ENCODE measurements at regions not wholly inside any gene's neighbourhood (a gene's known extent, or its start where the extent isn't known, plus 50 kb on each side); places are given as distances from the start of the nearest gene placed in this dataset.

GRCh38 chr12:125211464-125211863 is 146.2 kb downstream of the AACS start:
- no peak for TF ChIP-seq CTCF (conservative IDR thresholded peaks at IDR 0.05)
- no peak overlapping the region for H3K27ac ChIP-seq

- no peak overlapping the region for H3K27ac ChIP-seq
- TF ChIP-seq CTCF (conservative IDR thresholded peaks at IDR 0.05) = no peak
Measured at GRCh38 chr12:125214289-125214688, 149.1 kb downstream of the AACS start.

GRCh38 chr12:125216756-125217155 is 151.5 kb downstream of the AACS start:
- H3K27ac ChIP-seq = no peak overlapping the region

GRCh38 chr12:125217308-125217707 is 152.1 kb downstream of the AACS start:
- TF ChIP-seq CTCF (conservative IDR thresholded peaks at IDR 0.05) = no peak
- no peak overlapping the region for H3K27ac ChIP-seq

More at GRCh38 chr12:125216756-125217155, 151.5 kb downstream of the AACS start:
- no peak for TF ChIP-seq CTCF (conservative IDR thresholded peaks at IDR 0.05)

- no peak for TF ChIP-seq CTCF (conservative IDR thresholded peaks at IDR 0.05)
- H3K27ac ChIP-seq = no peak overlapping the region
Measured at GRCh38 chr12:125218952-125219351, 153.7 kb downstream of the AACS start.

- no peak for TF ChIP-seq CTCF (conservative IDR thresholded peaks at IDR 0.05)
- H3K27ac ChIP-seq = no peak overlapping the region; the same call in 1 of the 2 replicates
Measured at GRCh38 chr12:125220404-125221273, 155.4 kb downstream of the AACS start.

GRCh38 chr12:125221602-125222001 is 156.4 kb downstream of the AACS start:
- no peak for TF ChIP-seq CTCF (conservative IDR thresholded peaks at IDR 0.05)
- H3K27ac ChIP-seq = no peak overlapping the region

All from VCaP (cell line).